GM12864 (cell line): ENCODE measurements at regions not wholly inside any gene's neighbourhood (a gene's known extent, or its start where the extent isn't known, plus 50 kb on each side); places are given as distances from the start of the nearest gene placed in this dataset.

Source experiments
- DNase-seq: peaks from one replicate; pipeline ENCODE4 v3.0.0-alpha.2; 2011; ENCODE audit warnings: low read depth
- H3K4me3 ChIP-seq: 2 replicates; pipeline ENCODE4 v1.5.1; 2011; ENCODE audit warnings: mild to moderate bottlenecking, low read depth, low read length, control low read depth
- TF ChIP-seq, protein P1 (sequence below): IDR thresholded peaks from 2 replicates; pipeline ENCODE4 v1.5.1; 2011; ENCODE audit warnings: low read depth, mild to moderate bottlenecking, moderate library complexity, low read length, control low read depth, inconsistent platforms; ENCODE audit errors: missing control alignments

DNA sequence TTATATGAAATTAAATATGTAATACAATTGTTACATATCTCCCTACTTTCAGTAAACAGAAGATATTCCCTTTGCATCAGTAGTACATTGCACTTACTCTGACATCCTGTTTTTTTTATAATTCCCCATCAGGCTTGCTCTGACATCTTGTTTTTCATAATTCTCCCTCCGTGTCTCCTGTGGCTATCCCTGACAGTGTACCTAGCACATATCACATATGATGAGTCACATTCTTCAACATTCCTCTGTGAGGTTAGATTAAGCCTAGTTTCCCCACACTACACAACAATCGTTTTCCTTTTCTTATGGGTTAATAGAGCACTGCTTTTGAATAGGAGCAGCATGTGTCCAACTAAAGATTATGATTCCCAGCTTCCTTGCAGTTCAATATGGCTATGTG lies 250.6 kb upstream of the NPVF start:
- H3K4me3 ChIP-seq = no peak overlapping the region
- TF ChIP-seq, protein P1, sequence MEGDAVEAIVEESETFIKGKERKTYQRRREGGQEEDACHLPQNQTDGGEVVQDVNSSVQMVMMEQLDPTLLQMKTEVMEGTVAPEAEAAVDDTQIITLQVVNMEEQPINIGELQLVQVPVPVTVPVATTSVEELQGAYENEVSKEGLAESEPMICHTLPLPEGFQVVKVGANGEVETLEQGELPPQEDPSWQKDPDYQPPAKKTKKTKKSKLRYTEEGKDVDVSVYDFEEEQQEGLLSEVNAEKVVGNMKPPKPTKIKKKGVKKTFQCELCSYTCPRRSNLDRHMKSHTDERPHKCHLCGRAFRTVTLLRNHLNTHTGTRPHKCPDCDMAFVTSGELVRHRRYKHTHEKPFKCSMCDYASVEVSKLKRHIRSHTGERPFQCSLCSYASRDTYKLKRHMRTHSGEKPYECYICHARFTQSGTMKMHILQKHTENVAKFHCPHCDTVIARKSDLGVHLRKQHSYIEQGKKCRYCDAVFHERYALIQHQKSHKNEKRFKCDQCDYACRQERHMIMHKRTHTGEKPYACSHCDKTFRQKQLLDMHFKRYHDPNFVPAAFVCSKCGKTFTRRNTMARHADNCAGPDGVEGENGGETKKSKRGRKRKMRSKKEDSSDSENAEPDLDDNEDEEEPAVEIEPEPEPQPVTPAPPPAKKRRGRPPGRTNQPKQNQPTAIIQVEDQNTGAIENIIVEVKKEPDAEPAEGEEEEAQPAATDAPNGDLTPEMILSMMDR = no peak
- no peak for DNase-seq

DNA sequence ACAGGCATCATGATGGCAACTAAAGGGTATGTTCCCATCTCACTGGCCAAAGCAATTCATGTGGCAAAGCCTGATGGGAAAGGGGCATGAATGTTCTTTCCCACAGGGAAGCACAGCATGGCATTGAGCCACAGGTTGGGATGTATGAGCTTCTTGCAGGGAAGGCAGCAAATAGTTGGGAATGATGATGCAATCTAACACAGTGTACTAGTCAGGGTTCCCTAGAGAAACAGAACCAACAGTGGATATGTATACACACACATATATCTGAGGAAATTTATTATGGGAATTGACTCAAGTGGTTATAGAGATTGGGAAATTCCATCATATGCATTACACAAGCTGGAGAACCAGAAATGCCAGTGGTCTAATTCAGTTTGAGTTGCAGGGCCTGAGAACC lies 253.6 kb upstream of the NPVF start:
- DNase-seq = no peak
- no peak overlapping the region for H3K4me3 ChIP-seq
- TF ChIP-seq, protein P1 = no peak

DNA sequence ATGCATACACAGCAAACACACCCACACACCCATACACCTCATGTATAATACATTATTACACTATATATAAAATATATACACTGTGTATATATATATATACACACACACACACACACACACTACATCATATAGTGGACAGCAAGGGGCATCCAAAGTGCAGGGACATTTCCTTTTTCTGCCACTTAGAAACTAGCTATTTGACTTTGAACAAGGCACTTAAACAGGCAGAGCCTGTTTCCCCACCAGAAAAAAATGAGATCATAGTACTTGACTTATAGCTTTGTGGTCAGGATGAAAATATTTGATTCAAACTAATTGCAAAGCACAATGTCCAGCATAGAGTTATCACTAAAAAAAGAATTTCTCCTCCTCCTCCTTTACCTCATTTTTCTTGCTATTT lies 254.3 kb upstream of the NPVF start:
- DNase-seq = no peak
- TF ChIP-seq, protein P1 = no peak

DNA sequence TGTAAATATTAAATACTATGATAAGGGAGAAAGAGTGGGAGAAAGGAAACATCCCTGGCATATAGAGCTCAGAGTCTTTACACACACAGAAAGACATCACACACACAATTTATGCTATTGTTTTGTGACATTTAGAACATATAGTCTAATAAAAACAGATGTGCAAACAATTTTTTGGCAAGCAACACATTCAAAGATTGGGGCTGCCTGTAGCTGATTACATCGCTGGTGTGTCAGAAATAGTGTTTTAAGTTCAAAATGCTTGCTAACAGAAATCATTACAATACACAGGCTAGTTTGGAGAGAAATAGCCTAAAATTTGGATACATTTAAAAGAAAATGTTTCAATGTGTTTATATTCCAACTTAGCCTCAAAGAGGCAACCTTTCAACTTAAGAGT lies 256.7 kb upstream of the NPVF start:
- DNase-seq = no peak
- no peak overlapping the region for H3K4me3 ChIP-seq
- TF ChIP-seq, protein P1 = no peak

More for the DNA sequence above, 254.3 kb upstream of the NPVF start:
- H3K4me3 ChIP-seq = no peak overlapping the region

DNA sequence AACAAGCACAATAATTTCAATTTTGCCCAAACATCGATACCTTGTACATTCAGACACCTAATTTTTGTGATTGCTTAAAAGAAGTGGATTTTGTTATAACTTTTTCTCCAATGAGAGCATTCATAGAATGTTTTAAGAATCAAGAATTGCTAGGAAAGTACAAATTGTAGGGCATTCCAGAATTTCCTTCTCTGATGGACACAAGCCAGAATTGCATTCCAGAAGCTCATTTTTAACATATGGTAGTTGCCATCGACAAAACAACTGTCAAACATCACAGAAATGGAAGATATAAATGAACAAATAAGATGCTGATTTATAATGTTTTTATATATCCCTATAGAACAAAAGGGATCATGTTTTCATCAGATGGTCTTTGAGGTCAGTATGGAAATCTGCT lies 258.4 kb upstream of the NPVF start:
- no peak for DNase-seq

DNA sequence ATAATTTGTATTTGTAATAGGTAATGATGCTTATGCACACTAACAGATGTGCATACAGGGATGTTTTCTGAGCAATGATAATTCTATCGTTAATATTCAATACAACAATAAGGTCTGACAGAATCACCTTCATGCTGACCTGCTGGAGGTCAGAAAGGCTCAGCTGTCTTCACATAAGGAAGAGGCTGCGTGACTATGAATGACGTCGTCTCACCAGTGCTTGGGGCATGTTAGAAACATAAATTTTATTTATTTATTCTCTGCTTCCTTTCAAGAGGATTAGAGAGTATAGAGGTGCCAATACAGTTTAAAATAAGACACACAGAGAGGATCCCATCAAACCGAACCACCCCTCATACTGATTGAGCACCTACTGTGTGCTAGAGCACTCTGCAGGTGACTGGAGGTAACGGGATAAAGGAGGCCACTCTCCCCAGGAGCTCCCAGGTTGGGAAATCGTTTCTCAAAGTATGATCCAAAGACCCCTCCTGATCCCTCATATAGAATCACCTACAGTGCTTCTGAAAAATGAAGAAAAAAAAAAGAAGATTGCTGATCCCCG lies 265.6 kb upstream of the NPVF start:
- TF ChIP-seq, protein P1 = no peak
- DNase-seq = no peak
- no peak overlapping the region for H3K4me3 ChIP-seq

More for the DNA sequence above, 258.4 kb upstream of the NPVF start:
- no peak overlapping the region for H3K4me3 ChIP-seq
- TF ChIP-seq, protein P1 = no peak

DNA sequence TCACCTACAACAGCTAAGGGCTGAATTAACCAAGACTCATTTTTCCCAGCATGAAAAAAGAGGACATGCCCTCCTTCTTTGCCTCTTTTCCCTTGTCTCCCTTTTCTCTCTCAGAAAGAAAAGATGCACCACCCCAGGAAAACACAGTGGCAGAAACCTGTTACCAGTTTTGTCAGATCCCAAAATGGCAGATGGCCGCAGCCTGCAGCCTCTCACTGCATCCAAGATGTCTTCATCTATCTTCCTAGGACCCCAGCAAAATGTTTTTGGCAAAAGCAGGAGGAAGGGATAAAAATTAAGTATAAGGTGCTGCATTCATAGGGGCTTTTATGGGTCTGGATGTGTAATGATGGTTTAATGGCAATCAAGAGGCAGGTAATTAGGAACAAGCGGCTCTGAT lies 266.6 kb upstream of the NPVF start:
- TF ChIP-seq, protein P1 = no peak
- no peak overlapping the region for H3K4me3 ChIP-seq
- DNase-seq = no peak
